SJSA1 (cell line): ENCODE measurements at regions not wholly inside any gene's neighbourhood (a gene's known extent, or its start where the extent isn't known, plus 50 kb on each side); places are given as distances from the start of the nearest gene placed in this dataset.

Experiments used
- DNase-seq, 2 experiments: peaks; one replicate each; pipeline ENCODE4 v3.0.0-alpha.2; 2015 to 2020; ENCODE audit warnings: low spot score in 2 of 2, low read depth in 1 of 2
- H3K27ac ChIP-seq: fragments of 250-450 bp; sonication (Bioruptor Pico); 2 replicates; pipeline ENCODE4 v1.5.1; 2020; ENCODE audit warnings: mild to moderate bottlenecking, moderate library complexity
- H3K27me3 ChIP-seq: fragments of 250-450 bp; sonication (Bioruptor Pico); replicated peaks from 2 replicates; pipeline ENCODE4 v1.5.1; 2020; ENCODE audit warnings: mild to moderate bottlenecking, moderate library complexity
- H3K36me3 ChIP-seq: fragments of 250-450 bp; sonication (Bioruptor Pico); 2 replicates; pipeline ENCODE4 v1.5.1; 2020; ENCODE audit warnings: mild to moderate bottlenecking
- H3K4me1 ChIP-seq: fragments of 250-450 bp; sonication (Bioruptor Pico); replicated peaks from 2 replicates; pipeline ENCODE4 v1.6.1; 2021; ENCODE audit warnings: mild to moderate bottlenecking
- H3K4me3 ChIP-seq: fragments of 250-450 bp; sonication (Bioruptor Pico); 2 replicates; pipeline ENCODE4 v1.5.1; 2020; ENCODE audit warnings: mild to moderate bottlenecking
- H3K9me3 ChIP-seq: fragments of 250-450 bp; sonication (Bioruptor Pico); replicated peaks from 2 replicates; pipeline ENCODE4 v1.5.1; 2020; ENCODE audit warnings: mild to moderate bottlenecking

- no peaks in the 10 kb centered on the region; the same call in 1 of the 2 replicates for H3K9me3 ChIP-seq
- no peaks in the 10 kb centered on the region for H3K4me1 ChIP-seq
- no peaks in the 10 kb centered on the region for H3K36me3 ChIP-seq
- no peak for DNase-seq
- H3K27me3 ChIP-seq = no peaks in the 10 kb centered on the region
- no peak overlapping the region for H3K4me3 ChIP-seq
- no peak overlapping the region for H3K27ac ChIP-seq
Measured at GRCh38 chr2:52210611-52211010, 1178.7 kb upstream of the NRXN1 start.

GRCh38 chr2:52210161-52210560 lies 1178.2 kb upstream of the NRXN1 start:
- no peak overlapping the region for H3K27ac ChIP-seq
- no peak for DNase-seq
- no peak overlapping the region for H3K4me3 ChIP-seq
- H3K36me3 ChIP-seq = no peaks in the 10 kb centered on the region
- H3K9me3 ChIP-seq = no peaks in the 10 kb centered on the region; the same call in 1 of the 2 replicates
- H3K27me3 ChIP-seq = no peaks in the 10 kb centered on the region
- no peaks in the 10 kb centered on the region for H3K4me1 ChIP-seq

- Histone ChIP-seq H3K27ac (no peak overlapping the region), H3K4me3 (no peak overlapping the region), H3K9me3 (no peaks in the 10 kb centered on the region; the same call in 1 of the 2 replicates), H3K36me3 (no peaks in the 10 kb centered on the region), H3K4me1 (no peaks in the 10 kb centered on the region), H3K27me3 (no peaks in the 10 kb centered on the region)
- DNase-seq = no peak
Measured at GRCh38 chr2:52194342-52194741, 1162.4 kb upstream of the NRXN1 start.

- Histone ChIP-seq H3K9me3 (no peaks in the 10 kb centered on the region; the same call in 1 of the 2 replicates), H3K4me3 (no peak overlapping the region), H3K4me1 (no peaks in the 10 kb centered on the region), H3K27me3 (no peaks in the 10 kb centered on the region), H3K36me3 (no peaks in the 10 kb centered on the region), H3K27ac (no peak overlapping the region)
- DNase-seq = no peak
Measured at GRCh38 chr2:52193804-52194203, 1161.9 kb upstream of the NRXN1 start.

- H3K4me3 ChIP-seq = no peak overlapping the region
- H3K27ac ChIP-seq = no peak overlapping the region
- no peaks in the 10 kb centered on the region for H3K36me3 ChIP-seq
- no peaks in the 10 kb centered on the region for H3K4me1 ChIP-seq
- no peaks in the 10 kb centered on the region for H3K27me3 ChIP-seq
- DNase-seq = no peak
- H3K9me3 ChIP-seq = no peaks in the 10 kb centered on the region; the same call in 1 of the 2 replicates
Measured at GRCh38 chr2:52192656-52193055, 1160.7 kb upstream of the NRXN1 start.

- no peak for DNase-seq
- H3K36me3 ChIP-seq = no peaks in the 10 kb centered on the region
- H3K27ac ChIP-seq = no peak overlapping the region
- no peaks in the 10 kb centered on the region for H3K4me1 ChIP-seq
- no peak overlapping the region for H3K4me3 ChIP-seq
- peaks cover 4% of the 10 kb centered on the region; the same call in 1 of the 2 replicates for H3K9me3 ChIP-seq
- H3K27me3 ChIP-seq = no peaks in the 10 kb centered on the region
Measured at GRCh38 chr2:52181080-52181479, 1149.1 kb upstream of the NRXN1 start.

- H3K27ac ChIP-seq = no peak overlapping the region
- no peaks in the 10 kb centered on the region for H3K4me1 ChIP-seq
- peaks cover 4% of the 10 kb centered on the region; the same call in 1 of the 2 replicates for H3K9me3 ChIP-seq
- H3K27me3 ChIP-seq = no peaks in the 10 kb centered on the region
- H3K4me3 ChIP-seq = no peak overlapping the region
- no peak for DNase-seq
- H3K36me3 ChIP-seq = no peaks in the 10 kb centered on the region
Measured at GRCh38 chr2:52178845-52179244, 1146.9 kb upstream of the NRXN1 start.

- H3K4me1 ChIP-seq = no peaks in the 10 kb centered on the region
- no peak overlapping the region for H3K27ac ChIP-seq
- H3K9me3 ChIP-seq = no peaks in the 10 kb centered on the region; the same call in 1 of the 2 replicates
- DNase-seq = no peak
- 0 out of 2 replicates have a peak, but pooled peaks cover 3% of the 10 kb centered on the region for H3K27me3 ChIP-seq
- no peak overlapping the region for H3K4me3 ChIP-seq
- H3K36me3 ChIP-seq = no peaks in the 10 kb centered on the region
Measured at GRCh38 chr2:52145005-52145404, 1113.1 kb upstream of the NRXN1 start.

GRCh38 chr2:52144590-52144989 lies 1112.7 kb upstream of the NRXN1 start:
- Histone ChIP-seq H3K27ac (no peak overlapping the region), H3K4me3 (no peak overlapping the region), H3K4me1 (no peaks in the 10 kb centered on the region), H3K36me3 (no peaks in the 10 kb centered on the region), H3K9me3 (no peaks in the 10 kb centered on the region; the same call in 1 of the 2 replicates), H3K27me3 (0 out of 2 replicates have a peak, but pooled peaks cover 3% of the 10 kb centered on the region)
- no peak for DNase-seq

GRCh38 chr2:52141076-52141475 lies 1109.1 kb upstream of the NRXN1 start:
- H3K4me1 ChIP-seq = no peaks in the 10 kb centered on the region
- H3K36me3 ChIP-seq = no peaks in the 10 kb centered on the region
- no peak for DNase-seq
- no peaks in the 10 kb centered on the region for H3K9me3 ChIP-seq
- H3K27ac ChIP-seq = no peak overlapping the region
- 0 out of 2 replicates have a peak, but pooled peaks cover 3% of the 10 kb centered on the region for H3K27me3 ChIP-seq
- H3K4me3 ChIP-seq = no peak overlapping the region

GRCh38 chr2:52139241-52139640 lies 1107.3 kb upstream of the NRXN1 start:
- Histone ChIP-seq H3K36me3 (no peaks in the 10 kb centered on the region), H3K27me3 (0 out of 2 replicates have a peak, but pooled peaks cover 3% of the 10 kb centered on the region), H3K27ac (no peak overlapping the region), H3K9me3 (no peaks in the 10 kb centered on the region), H3K4me3 (no peak overlapping the region), H3K4me1 (no peaks in the 10 kb centered on the region)
- DNase-seq = no peak

GRCh38 chr2:52135235-52135634 lies 1103.3 kb upstream of the NRXN1 start:
- Histone ChIP-seq H3K36me3 (no peaks in the 10 kb centered on the region), H3K27ac (no peak overlapping the region), H3K4me1 (no peaks in the 10 kb centered on the region), H3K9me3 (no peaks in the 10 kb centered on the region), H3K27me3 (no peaks in the 10 kb centered on the region), H3K4me3 (no peak overlapping the region)
- no peak for DNase-seq

GRCh38 chr2:52128081-52128480 lies 1096.1 kb upstream of the NRXN1 start:
- no peaks in the 10 kb centered on the region for H3K27me3 ChIP-seq
- no peak for DNase-seq
- H3K36me3 ChIP-seq = no peaks in the 10 kb centered on the region
- no peaks in the 10 kb centered on the region for H3K4me1 ChIP-seq
- H3K9me3 ChIP-seq = peaks cover 5% of the 10 kb centered on the region; the same call in 1 of the 2 replicates
- H3K27ac ChIP-seq = no peak overlapping the region
- H3K4me3 ChIP-seq = no peak overlapping the region

- Histone ChIP-seq H3K9me3 (peaks cover 5% of the 10 kb centered on the region; the same call in 1 of the 2 replicates), H3K4me1 (no peaks in the 10 kb centered on the region), H3K27ac (no peak overlapping the region), H3K4me3 (no peak overlapping the region), H3K27me3 (no peaks in the 10 kb centered on the region), H3K36me3 (no peaks in the 10 kb centered on the region)
- no peak for DNase-seq
Measured at GRCh38 chr2:52127527-52127926, 1095.6 kb upstream of the NRXN1 start.

GRCh38 chr2:52117299-52117698 lies 1085.4 kb upstream of the NRXN1 start:
- Histone ChIP-seq H3K27me3 (no peaks in the 10 kb centered on the region), H3K36me3 (no peaks in the 10 kb centered on the region), H3K27ac (no peak overlapping the region), H3K4me1 (no peaks in the 10 kb centered on the region), H3K4me3 (no peak overlapping the region), H3K9me3 (no peaks in the 10 kb centered on the region)
- no peak for DNase-seq
